ENCODE measurements at regions not wholly inside any gene's neighbourhood (a gene's known extent, or its start where the extent isn't known, plus 50 kb on each side); places are given as distances from the start of the nearest gene placed in this dataset.

GRCh38 chr20:22282696-22283095 lies 301.7 kb downstream of the FOXA2 start:
- no peaks in the 10 kb centered on the region for H3K9me3 ChIP-seq
- no peaks in the 10 kb centered on the region for H3K36me3 ChIP-seq
- no peaks in the 10 kb centered on the region for H3K4me1 ChIP-seq
- no peak for TF ChIP-seq CTCF (IDR thresholded peaks at IDR 0.05)
- no peaks in the 10 kb centered on the region for H3K27me3 ChIP-seq
- H3K27ac ChIP-seq = no peak overlapping the region
- DNase-seq (ENCODE audit: low spot score) = no peak
- no peak overlapping the region for H3K4me3 ChIP-seq

GRCh38 chr20:22274330-22274729 lies 310.0 kb downstream of the FOXA2 start:
- Histone ChIP-seq H3K27ac (no peak overlapping the region), H3K27me3 (no peaks in the 10 kb centered on the region), H3K36me3 (no peaks in the 10 kb centered on the region), H3K4me1 (no peaks in the 10 kb centered on the region), H3K9me3 (no peaks in the 10 kb centered on the region), H3K4me3 (no peak overlapping the region)
- TF ChIP-seq CTCF (IDR thresholded peaks at IDR 0.05) = no peak
- no peak for DNase-seq (ENCODE audit: low spot score)

GRCh38 chr20:22268675-22269074 lies 315.7 kb downstream of the FOXA2 start:
- Histone ChIP-seq H3K36me3 (no peaks in the 10 kb centered on the region), H3K4me1 (no peaks in the 10 kb centered on the region), H3K9me3 (no peaks in the 10 kb centered on the region), H3K27ac (no peak overlapping the region), H3K27me3 (no peaks in the 10 kb centered on the region), H3K4me3 (no peak overlapping the region)
- no peak for DNase-seq (ENCODE audit: low spot score)
- TF ChIP-seq CTCF (IDR thresholded peaks at IDR 0.05) = no peak

GRCh38 chr20:22264917-22265316 lies 319.5 kb downstream of the FOXA2 start:
- no peaks in the 10 kb centered on the region for H3K4me1 ChIP-seq
- H3K27me3 ChIP-seq = no peaks in the 10 kb centered on the region
- H3K4me3 ChIP-seq = no peak overlapping the region
- no peak for DNase-seq (ENCODE audit: low spot score)
- no peak overlapping the region for H3K27ac ChIP-seq
- H3K9me3 ChIP-seq = no peaks in the 10 kb centered on the region
- TF ChIP-seq CTCF (IDR thresholded peaks at IDR 0.05) = no peak
- H3K36me3 ChIP-seq = no peaks in the 10 kb centered on the region

GRCh38 chr20:22260506-22260905 lies 323.9 kb downstream of the FOXA2 start:
- no peaks in the 10 kb centered on the region for H3K4me1 ChIP-seq
- H3K36me3 ChIP-seq = no peaks in the 10 kb centered on the region
- no peak overlapping the region for H3K4me3 ChIP-seq
- DNase-seq (ENCODE audit: low spot score) = no peak
- H3K27me3 ChIP-seq = no peaks in the 10 kb centered on the region
- H3K9me3 ChIP-seq = no peaks in the 10 kb centered on the region
- no peak overlapping the region for H3K27ac ChIP-seq
- no peak for TF ChIP-seq CTCF (IDR thresholded peaks at IDR 0.05)

GRCh38 chr20:22257912-22258311 lies 326.5 kb downstream of the FOXA2 start:
- Histone ChIP-seq H3K36me3 (no peaks in the 10 kb centered on the region), H3K4me1 (no peaks in the 10 kb centered on the region), H3K9me3 (no peaks in the 10 kb centered on the region), H3K27me3 (no peaks in the 10 kb centered on the region), H3K4me3 (no peak overlapping the region), H3K27ac (no peak overlapping the region)
- DNase-seq (ENCODE audit: low spot score) = no peak
- TF ChIP-seq CTCF (IDR thresholded peaks at IDR 0.05) = no peak
